Activated T-cell treated with anti-CD3 and anti-CD28 coated beads, Interleukin-2, amount 50 U/mL, for 24 hours (primary cell): ENCODE measurements at regions not wholly inside any gene's neighbourhood (a gene's known extent, or its start where the extent isn't known, plus 50 kb on each side); places are given as distances from the start of the nearest gene placed in this dataset.
"Not testable (repeated sequence)": the region's sequence is repeated elsewhere in the genome, so short reads cannot be mapped to it uniquely, and the experiment has no call there.

Source experiments
- DNase-seq: peaks from one replicate; pipeline ENCODE4 v3.0.0-alpha.2; 2020
- H3K27ac Mint-ChIP-seq: 2 replicates; pipeline ENCODE4 v1.8.0; 2020; ENCODE audit warnings: mild to moderate bottlenecking, mixed read lengths
- H3K27me3 Mint-ChIP-seq: 2 replicates; pipeline ENCODE4 v1.8.0; 2020; ENCODE audit warnings: mixed read lengths
- H3K36me3 Mint-ChIP-seq: 2 replicates; pipeline ENCODE4 v1.8.0; 2020; ENCODE audit warnings: low read depth, mixed read lengths
- H3K4me1 Mint-ChIP-seq: 2 replicates; pipeline ENCODE4 v1.8.0; 2020; ENCODE audit warnings: low read depth, mixed read lengths
- H3K4me3 Mint-ChIP-seq: 2 replicates; pipeline ENCODE4 v1.8.0; 2020; ENCODE audit warnings: mild to moderate bottlenecking, moderate library complexity, mixed read lengths
- H3K9me3 Mint-ChIP-seq: 2 replicates; pipeline ENCODE4 v1.8.0; 2020; ENCODE audit warnings: mixed read lengths

DNA sequence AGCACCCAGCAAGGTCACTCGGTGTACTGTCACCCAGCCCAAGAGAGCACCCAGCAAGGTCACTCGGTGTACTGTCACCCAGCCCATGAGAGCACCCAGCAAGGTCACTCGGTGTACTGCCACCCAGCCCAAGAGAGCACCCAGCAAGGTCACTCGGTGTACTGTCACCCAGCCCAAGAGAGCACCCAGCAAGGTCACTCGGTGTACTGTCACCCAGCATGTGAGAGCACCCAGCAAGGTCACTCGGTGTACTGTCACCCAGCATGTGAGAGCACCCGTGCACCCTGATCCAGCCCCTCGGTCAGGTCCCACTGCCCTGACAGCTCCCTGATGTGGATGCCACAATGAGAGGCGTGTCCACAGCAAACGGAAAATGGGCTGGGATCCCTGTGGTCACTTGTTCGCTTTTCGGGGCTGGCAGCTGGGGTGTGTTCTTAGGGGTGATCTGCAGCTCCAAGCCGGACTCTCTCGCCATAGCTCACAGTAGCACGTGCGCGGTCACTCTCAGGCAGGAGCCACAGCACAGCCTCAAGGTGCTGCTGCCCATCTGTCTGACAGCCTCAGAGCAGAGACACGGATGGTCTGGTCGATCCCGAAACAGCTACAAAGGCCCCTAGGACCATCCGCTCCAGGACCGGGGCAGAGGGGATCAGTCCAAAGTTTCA lies 324.9 kb downstream of the ADGRD1 start:
- not testable (repeated sequence) for H3K4me1 Mint-ChIP-seq, H3K27ac Mint-ChIP-seq

GRCh38 chr12:131279281-131279921 lies 325.7 kb downstream of the ADGRD1 start:
- H3K4me3 Mint-ChIP-seq: no peak overlapping the region
- no peak overlapping the region for H3K27ac Mint-ChIP-seq
- DNase-seq: no peak
- no peaks in the 10 kb centered on the region for H3K36me3 Mint-ChIP-seq
- H3K27me3 Mint-ChIP-seq: no peaks in the 10 kb centered on the region
- no peaks in the 10 kb centered on the region for H3K9me3 Mint-ChIP-seq
- H3K4me1 Mint-ChIP-seq: no peaks in the 10 kb centered on the region

More for the DNA sequence above, 324.9 kb downstream of the ADGRD1 start:
- H3K9me3 Mint-ChIP-seq, DNase-seq, H3K27me3 Mint-ChIP-seq, H3K36me3 Mint-ChIP-seq, H3K4me3 Mint-ChIP-seq: not testable (repeated sequence)

GRCh38 chr12:131280426-131280825 lies 326.7 kb downstream of the ADGRD1 start:
- no peak overlapping the region for H3K4me3 Mint-ChIP-seq
- no peaks in the 10 kb centered on the region for H3K27me3 Mint-ChIP-seq
- no peaks in the 10 kb centered on the region for H3K9me3 Mint-ChIP-seq
- H3K27ac Mint-ChIP-seq: no peak overlapping the region
- DNase-seq: no peak
- H3K36me3 Mint-ChIP-seq: no peaks in the 10 kb centered on the region
- H3K4me1 Mint-ChIP-seq: no peaks in the 10 kb centered on the region

GRCh38 chr12:131281016-131281415 lies 327.3 kb downstream of the ADGRD1 start:
- no peak overlapping the region for H3K4me3 Mint-ChIP-seq
- no peaks in the 10 kb centered on the region for H3K4me1 Mint-ChIP-seq
- no peaks in the 10 kb centered on the region for H3K9me3 Mint-ChIP-seq
- no peak for DNase-seq
- H3K27ac Mint-ChIP-seq: no peak overlapping the region
- no peaks in the 10 kb centered on the region for H3K36me3 Mint-ChIP-seq
- H3K27me3 Mint-ChIP-seq: no peaks in the 10 kb centered on the region

DNA sequence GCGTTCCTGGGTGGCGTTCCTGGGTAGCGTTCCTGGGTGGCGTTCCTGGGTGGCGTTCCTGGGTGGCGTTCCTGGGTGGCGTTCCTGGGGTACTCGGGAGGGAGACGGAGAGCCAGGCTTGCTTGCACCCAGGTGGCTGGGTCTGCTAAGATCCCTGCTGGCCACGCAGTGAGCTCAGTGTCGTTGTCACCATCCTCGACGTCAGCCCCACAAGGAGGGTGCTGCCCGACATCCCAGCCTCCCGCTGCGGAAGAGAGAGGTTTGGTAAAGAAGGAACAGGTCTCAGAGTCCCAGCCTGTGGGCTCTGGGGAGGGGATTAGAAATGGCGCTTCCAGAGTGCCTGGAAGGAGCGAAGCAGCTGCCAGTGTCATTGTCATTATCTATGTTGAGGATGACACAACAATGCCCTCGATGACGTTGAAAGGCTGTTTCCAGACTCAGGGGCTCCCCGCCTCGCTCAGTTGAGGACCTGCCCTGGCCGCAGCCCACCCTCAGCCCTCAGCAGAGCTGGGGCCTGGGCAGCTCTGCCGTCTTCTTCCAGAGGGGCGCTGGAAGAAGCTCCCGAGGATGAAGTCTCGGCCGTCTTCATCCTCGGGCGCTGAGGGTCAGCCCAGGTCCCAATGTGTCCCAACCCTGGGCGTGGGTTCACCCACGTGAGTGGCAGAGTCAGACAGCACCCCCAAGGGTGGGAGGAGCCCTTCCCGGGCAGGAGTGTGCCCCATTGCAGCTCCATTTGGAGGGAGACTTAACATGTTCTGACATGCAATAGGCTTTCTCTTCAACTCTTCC lies 328.8 kb downstream of the ADGRD1 start:
- no peaks in the 10 kb centered on the region for H3K4me1 Mint-ChIP-seq
- no peaks in the 10 kb centered on the region for H3K27me3 Mint-ChIP-seq
- H3K36me3 Mint-ChIP-seq: no peaks in the 10 kb centered on the region
- no peaks in the 10 kb centered on the region for H3K9me3 Mint-ChIP-seq
- peak; percentile 6 for DNase-seq
- H3K27ac Mint-ChIP-seq: no peak overlapping the region
- no peak overlapping the region for H3K4me3 Mint-ChIP-seq

DNA sequence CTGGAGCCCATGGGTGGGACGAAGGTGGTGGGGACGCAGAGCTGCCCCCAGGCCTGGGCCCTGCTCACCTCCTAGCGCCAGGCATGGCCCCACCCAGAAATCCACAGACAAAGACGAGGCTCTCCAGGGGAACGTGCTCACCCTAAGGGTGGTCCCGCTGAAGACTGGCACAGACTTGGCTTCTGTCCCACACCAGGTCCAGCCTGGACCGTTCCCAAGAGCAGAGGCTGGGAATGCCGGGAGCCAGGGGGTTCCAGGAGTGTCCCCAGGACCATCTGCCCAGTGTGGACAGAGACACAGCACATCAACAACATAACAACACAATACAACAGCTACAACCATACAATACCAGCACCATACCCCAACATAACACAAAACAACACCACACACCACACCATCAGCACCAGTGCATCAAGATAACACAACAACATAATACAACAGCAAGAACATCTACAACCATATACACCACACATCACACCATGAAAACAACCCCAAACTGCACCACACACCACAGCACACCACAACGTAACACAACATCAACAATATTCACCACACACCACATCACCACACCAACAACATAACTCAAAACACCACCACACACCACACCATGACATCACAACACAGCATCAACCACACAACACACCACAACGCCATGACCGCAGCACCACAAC lies 329.6 kb downstream of the ADGRD1 start:
- H3K27ac Mint-ChIP-seq: no peak overlapping the region
- H3K36me3 Mint-ChIP-seq: no peaks in the 10 kb centered on the region
- peak; percentile 8 for DNase-seq
- no peak overlapping the region for H3K4me3 Mint-ChIP-seq
- H3K9me3 Mint-ChIP-seq: no peaks in the 10 kb centered on the region
- no peaks in the 10 kb centered on the region for H3K27me3 Mint-ChIP-seq
- no peaks in the 10 kb centered on the region for H3K4me1 Mint-ChIP-seq

DNA sequence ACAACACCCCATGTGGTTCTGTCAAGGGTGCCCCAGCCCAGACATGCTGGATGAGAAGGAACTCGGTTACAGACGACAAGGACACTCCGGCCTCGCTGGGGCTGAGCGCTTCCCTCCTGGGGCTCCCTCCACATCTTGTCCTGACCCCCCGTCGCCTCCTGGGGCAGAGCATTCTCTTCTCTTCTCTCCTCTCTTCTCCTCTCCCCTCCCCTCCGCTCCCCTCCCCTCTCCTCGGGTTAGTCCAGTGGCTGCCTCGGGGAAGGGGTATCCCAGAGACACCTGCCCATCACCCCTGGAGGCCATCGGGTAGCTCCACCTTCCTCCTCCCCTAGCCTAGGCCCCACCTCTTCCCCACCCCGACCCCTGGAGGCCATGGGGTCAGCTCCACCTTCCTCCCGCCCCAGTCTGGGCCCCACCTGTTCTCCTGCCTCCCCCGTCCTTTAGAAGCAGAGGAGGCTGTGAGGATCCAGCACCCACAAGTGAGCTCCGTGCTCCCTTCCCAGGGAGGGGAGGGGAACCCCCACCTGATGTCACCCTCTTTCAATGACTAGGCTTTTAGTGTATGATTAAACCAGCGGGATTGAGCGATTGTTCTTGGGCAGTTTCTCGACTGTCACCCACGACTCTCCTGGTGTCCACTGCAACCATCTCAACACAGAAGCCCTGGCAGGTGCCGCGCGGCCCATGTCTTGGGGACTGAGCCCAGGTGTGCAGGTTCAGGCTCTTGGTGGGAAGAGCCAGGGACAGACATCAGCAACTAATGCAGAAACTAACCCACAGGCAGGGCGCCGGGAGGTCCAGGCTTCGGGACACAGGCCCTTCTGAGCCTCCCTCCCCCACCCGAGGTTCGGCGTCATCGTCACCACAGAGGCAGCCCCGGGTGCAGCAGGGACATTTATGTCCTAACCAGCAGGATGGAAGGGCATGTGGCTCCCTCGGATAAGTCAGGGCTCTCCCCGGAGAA lies 330.4 kb downstream of the ADGRD1 start:
- DNase-seq: peak; percentile 18
- H3K9me3 Mint-ChIP-seq, H3K27me3 Mint-ChIP-seq, H3K36me3 Mint-ChIP-seq, H3K4me1 Mint-ChIP-seq, H3K4me3 Mint-ChIP-seq, H3K27ac Mint-ChIP-seq: not testable (repeated sequence)

GRCh38 chr12:131284954-131285904 lies 331.5 kb downstream of the ADGRD1 start:
- H3K27ac Mint-ChIP-seq, H3K4me1 Mint-ChIP-seq, H3K36me3 Mint-ChIP-seq, H3K4me3 Mint-ChIP-seq, H3K9me3 Mint-ChIP-seq, H3K27me3 Mint-ChIP-seq: not testable (repeated sequence)
- peak; percentile 17 for DNase-seq

DNA sequence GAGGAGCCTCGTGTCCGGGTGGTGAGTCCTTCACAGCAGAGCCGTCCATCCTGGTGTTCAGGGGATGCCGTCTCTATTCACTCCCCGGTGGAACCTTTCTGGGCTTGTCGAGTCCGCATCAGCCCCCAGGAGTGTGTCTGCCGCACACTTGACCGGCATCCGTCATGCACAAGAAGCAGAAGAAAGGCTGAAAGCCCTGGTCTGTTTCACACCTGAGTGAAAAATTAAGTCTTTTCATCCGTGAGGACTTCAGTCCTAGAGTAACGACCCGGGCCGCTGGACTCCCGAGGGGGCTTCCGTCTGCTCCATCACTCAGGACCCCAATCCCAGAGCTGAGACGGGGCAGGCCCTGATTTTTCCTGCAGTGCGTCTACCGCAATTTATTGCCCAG lies 332.2 kb downstream of the ADGRD1 start:
- H3K27ac Mint-ChIP-seq, H3K9me3 Mint-ChIP-seq, H3K27me3 Mint-ChIP-seq: not testable (repeated sequence)

DNA sequence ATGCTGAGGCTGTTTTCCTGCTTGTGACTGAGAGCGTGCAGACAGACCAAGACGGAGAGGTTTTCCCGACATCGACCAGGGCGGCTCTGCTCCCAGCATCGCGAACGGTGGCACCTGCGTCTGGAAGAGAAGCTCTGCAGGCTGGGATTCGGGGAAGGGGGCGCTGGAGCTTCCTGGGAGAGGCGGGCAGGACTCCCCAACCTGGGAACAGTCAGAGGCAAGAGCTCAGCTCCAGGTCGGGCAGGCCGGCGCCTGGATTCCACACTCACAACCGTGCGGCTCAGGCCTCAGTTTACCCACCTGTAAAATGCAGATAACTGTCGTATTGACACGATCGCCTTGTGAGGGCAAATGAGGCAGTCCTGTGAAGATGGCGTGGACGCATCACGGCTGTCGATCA lies 332.6 kb downstream of the ADGRD1 start:
- H3K4me1 Mint-ChIP-seq: not testable (repeated sequence)

More for the DNA sequence above, 332.2 kb downstream of the ADGRD1 start:
- DNase-seq, H3K4me3 Mint-ChIP-seq, H3K4me1 Mint-ChIP-seq, H3K36me3 Mint-ChIP-seq: not testable (repeated sequence)

GRCh38 chr12:131287015-131287937 lies 333.6 kb downstream of the ADGRD1 start:
- no peak for DNase-seq
- Mint-ChIP-seq H3K36me3 (no peaks in the 10 kb centered on the region), H3K9me3 (no peaks in the 10 kb centered on the region), H3K27me3 (no peaks in the 10 kb centered on the region), H3K27ac (no peak overlapping the region), H3K4me3 (no peak overlapping the region), H3K4me1 (no peaks in the 10 kb centered on the region)

More for the DNA sequence above, 332.6 kb downstream of the ADGRD1 start:
- not testable (repeated sequence) for DNase-seq, H3K27me3 Mint-ChIP-seq, H3K4me3 Mint-ChIP-seq, H3K36me3 Mint-ChIP-seq, H3K9me3 Mint-ChIP-seq, H3K27ac Mint-ChIP-seq

DNA sequence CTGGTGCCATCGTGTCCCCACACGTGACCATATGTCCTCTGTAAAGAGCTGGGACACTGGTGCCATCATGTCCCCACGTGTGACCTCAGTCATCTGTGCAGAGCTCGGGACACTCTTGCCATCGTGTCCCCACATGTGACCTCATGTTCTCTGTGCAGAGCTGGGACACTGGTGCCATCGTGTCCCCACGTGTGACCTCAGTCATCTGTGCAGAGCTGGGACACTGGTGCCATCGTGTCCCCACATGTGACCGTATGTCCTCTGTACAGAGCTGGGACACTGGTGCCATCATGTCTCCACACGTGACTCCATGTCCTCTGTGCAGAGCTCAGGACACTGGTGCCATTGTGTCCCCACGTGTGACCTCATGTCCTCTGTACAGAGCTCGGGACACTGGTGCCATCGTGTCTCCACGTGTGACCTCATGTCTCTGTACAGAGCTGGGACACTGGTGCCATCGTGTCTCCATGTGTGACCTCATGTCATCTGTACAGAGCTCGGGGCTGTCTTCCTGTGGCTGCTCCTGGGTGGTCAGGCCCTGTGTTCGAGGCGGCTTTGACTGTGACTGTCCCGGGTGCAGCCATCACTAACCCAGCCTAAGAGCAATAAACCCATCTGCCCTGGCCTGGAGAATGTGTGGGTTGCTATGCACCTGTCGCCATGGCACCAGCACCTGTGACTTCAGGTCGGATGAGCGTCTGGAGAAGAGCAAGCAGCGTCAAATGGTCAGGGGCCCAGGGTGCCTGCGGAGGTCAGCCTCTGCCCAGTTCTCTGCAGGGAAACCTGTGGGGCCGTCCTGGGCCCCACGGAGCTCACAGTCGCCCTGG lies 334.4 kb downstream of the ADGRD1 start:
- DNase-seq: peak; percentile 7
- no peaks in the 10 kb centered on the region for H3K9me3 Mint-ChIP-seq
- H3K27me3 Mint-ChIP-seq: no peaks in the 10 kb centered on the region
- no peaks in the 10 kb centered on the region for H3K36me3 Mint-ChIP-seq
- no peak overlapping the region for H3K27ac Mint-ChIP-seq
- H3K4me3 Mint-ChIP-seq: no peak overlapping the region
- no peaks in the 10 kb centered on the region for H3K4me1 Mint-ChIP-seq
